ENCODE measurements at regions not wholly inside any gene's neighbourhood (a gene's known extent, or its start where the extent isn't known, plus 50 kb on each side); places are given as distances from the start of the nearest gene placed in this dataset.

DNA sequence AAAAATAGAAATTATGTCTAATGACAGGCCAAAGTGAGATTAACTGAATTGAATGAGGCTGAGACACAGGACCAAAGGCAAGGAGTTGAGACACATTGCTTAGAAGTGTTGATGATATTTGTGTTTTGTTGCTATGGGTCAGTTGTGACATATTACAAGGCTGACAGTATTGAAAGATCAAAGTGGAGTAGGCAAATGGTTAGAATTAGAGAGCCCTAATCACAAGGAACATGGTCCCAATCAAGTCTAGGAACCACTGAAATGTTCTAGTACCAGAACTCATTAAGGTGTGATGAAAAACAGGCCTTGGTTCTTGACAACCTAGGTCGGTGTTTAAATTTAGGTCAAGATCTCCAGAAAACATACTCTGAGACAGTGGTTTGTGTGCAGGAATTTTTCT, 896.3 kb upstream of the HS3ST1 start:
- TF ChIP-seq ZNF23 (tag by site-specific recombination; IDR thresholded peaks at IDR 0.05; ENCODE audit: borderline replicate concordance) (no peak), ZNF202 (tag by site-specific recombination; IDR thresholded peaks at IDR 0.05; ENCODE audit: borderline replicate concordance) (no peak), KLF16 (tag by site-specific recombination; IDR thresholded peaks at IDR 0.05) (no peak)
- TF ChIP-seq, protein P1, sequence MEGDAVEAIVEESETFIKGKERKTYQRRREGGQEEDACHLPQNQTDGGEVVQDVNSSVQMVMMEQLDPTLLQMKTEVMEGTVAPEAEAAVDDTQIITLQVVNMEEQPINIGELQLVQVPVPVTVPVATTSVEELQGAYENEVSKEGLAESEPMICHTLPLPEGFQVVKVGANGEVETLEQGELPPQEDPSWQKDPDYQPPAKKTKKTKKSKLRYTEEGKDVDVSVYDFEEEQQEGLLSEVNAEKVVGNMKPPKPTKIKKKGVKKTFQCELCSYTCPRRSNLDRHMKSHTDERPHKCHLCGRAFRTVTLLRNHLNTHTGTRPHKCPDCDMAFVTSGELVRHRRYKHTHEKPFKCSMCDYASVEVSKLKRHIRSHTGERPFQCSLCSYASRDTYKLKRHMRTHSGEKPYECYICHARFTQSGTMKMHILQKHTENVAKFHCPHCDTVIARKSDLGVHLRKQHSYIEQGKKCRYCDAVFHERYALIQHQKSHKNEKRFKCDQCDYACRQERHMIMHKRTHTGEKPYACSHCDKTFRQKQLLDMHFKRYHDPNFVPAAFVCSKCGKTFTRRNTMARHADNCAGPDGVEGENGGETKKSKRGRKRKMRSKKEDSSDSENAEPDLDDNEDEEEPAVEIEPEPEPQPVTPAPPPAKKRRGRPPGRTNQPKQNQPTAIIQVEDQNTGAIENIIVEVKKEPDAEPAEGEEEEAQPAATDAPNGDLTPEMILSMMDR (tag by site-specific recombination; IDR thresholded peaks at IDR 0.05) = no peak
- TF ChIP-seq, protein P2, sequence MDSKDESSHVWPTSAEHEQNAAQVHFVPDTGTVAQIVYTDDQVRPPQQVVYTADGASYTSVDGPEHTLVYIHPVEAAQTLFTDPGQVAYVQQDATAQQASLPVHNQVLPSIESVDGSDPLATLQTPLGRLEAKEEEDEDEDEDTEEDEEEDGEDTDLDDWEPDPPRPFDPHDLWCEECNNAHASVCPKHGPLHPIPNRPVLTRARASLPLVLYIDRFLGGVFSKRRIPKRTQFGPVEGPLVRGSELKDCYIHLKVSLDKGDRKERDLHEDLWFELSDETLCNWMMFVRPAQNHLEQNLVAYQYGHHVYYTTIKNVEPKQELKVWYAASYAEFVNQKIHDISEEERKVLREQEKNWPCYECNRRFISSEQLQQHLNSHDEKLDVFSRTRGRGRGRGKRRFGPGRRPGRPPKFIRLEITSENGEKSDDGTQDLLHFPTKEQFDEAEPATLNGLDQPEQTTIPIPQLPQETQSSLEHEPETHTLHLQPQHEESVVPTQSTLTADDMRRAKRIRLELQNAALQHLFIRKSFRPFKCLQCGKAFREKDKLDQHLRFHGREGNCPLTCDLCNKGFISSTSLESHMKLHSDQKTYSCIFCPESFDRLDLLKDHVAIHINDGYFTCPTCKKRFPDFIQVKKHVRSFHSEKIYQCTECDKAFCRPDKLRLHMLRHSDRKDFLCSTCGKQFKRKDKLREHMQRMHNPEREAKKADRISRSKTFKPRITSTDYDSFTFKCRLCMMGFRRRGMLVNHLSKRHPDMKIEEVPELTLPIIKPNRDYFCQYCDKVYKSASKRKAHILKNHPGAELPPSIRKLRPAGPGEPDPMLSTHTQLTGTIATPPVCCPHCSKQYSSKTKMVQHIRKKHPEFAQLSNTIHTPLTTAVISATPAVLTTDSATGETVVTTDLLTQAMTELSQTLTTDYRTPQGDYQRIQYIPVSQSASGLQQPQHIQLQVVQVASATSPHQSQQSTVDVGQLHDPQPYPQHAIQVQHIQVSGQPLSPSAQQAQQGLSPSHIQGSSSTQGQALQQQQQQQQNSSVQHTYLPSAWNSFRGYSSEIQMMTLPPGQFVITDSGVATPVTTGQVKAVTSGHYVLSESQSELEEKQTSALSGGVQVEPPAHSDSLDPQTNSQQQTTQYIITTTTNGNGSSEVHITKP (tag by site-specific recombination; IDR thresholded peaks at IDR 0.05) = no peak
- TF ChIP-seq, protein P3, sequence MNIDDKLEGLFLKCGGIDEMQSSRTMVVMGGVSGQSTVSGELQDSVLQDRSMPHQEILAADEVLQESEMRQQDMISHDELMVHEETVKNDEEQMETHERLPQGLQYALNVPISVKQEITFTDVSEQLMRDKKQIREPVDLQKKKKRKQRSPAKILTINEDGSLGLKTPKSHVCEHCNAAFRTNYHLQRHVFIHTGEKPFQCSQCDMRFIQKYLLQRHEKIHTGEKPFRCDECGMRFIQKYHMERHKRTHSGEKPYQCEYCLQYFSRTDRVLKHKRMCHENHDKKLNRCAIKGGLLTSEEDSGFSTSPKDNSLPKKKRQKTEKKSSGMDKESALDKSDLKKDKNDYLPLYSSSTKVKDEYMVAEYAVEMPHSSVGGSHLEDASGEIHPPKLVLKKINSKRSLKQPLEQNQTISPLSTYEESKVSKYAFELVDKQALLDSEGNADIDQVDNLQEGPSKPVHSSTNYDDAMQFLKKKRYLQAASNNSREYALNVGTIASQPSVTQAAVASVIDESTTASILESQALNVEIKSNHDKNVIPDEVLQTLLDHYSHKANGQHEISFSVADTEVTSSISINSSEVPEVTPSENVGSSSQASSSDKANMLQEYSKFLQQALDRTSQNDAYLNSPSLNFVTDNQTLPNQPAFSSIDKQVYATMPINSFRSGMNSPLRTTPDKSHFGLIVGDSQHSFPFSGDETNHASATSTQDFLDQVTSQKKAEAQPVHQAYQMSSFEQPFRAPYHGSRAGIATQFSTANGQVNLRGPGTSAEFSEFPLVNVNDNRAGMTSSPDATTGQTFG (tag by site-specific recombination; IDR thresholded peaks at IDR 0.05; ENCODE audit: borderline replicate concordance) = no peak
